Progenitor cell of endocrine pancreas (in vitro differentiated cells): ENCODE measurements at regions not wholly inside any gene's neighbourhood (a gene's known extent, or its start where the extent isn't known, plus 50 kb on each side); places are given as distances from the start of the nearest gene placed in this dataset.
A peak's percentile ranks its signal among the peaks of the same experiment; 100 is the strongest.

ENCODE experiments used
- DNase-seq: peaks from one replicate; pipeline ENCODE4 v3.0.0; 2021; ENCODE audit warnings: low spot score; ENCODE audit not compliant: unreplicated experiment
- H3K27ac Mint-ChIP-seq: 2 replicates; pipeline ENCODE4 v1.8.0; 2021; ENCODE audit warnings: mild to moderate bottlenecking, moderate library complexity, mixed read lengths
- H3K27me3 Mint-ChIP-seq: 2 replicates; pipeline ENCODE4 v1.8.0; 2021; ENCODE audit warnings: mixed read lengths
- H3K36me3 Mint-ChIP-seq: 2 replicates; pipeline ENCODE4 v1.8.0; 2022; ENCODE audit warnings: mixed read lengths; ENCODE audit not compliant: insufficient read depth
- H3K4me1 Mint-ChIP-seq: 2 replicates; pipeline ENCODE4 v1.8.0; 2021; ENCODE audit warnings: low read depth, mixed read lengths
- H3K4me3 Mint-ChIP-seq: 2 replicates; pipeline ENCODE4 v1.8.0; 2021; ENCODE audit warnings: low read depth, mild to moderate bottlenecking, moderate library complexity, mixed read lengths
- H3K9me3 Mint-ChIP-seq: 2 replicates; pipeline ENCODE4 v1.8.0; 2021; ENCODE audit warnings: low read depth, mixed read lengths
- CTCF ChIP-seq: fragments of 200-600 bp; sonication (generic); IDR thresholded peaks from one replicate; pipeline ENCODE4 v1.5.0; 2021; ENCODE audit warnings: antibody characterized with exemption, mild to moderate bottlenecking; ENCODE audit not compliant: unreplicated experiment

DNA sequence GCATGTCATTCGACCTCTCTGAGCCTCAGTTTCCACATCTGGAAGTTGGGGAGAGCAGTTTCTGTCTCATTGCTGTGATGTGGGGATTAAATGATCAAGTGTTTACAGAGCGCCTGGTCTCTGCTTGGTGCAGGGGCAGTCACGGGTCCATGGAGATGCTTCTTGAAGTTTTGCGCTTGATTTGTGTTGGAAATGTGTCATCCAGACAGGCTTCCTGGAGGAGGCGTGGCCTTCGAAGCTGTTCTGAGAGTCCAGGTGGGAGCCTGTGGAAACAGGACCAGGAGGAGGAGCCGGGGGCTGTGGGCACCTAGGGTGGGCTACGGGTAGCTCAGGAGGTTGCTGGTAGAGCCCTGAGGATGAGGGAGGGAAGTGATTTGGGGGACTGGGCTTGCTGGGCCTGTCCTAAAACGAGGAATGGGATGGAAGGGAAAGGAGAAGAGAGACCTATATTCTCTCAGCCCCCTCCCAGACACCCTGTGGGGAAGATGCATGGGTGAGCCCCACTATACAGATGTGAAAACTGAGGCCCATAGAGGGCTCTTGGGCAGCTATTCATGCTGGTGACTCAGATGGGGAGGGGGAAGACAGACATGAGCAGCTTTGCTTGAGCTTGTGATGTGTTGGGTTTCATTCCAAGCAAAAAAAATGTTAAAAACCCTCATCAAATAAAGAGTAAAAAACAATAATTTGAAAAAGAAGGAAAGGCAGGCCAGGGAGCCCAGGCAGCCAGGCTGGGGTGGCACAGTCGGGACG is 107.2 kb upstream of the WNT4 start:
- no peak overlapping the region for H3K27ac Mint-ChIP-seq
- no peak overlapping the region for H3K4me3 Mint-ChIP-seq
- H3K36me3 Mint-ChIP-seq: no peaks in the 10 kb centered on the region
- no peak for DNase-seq
- no peak for TF ChIP-seq CTCF
- H3K4me1 Mint-ChIP-seq: peaks cover 19% of the 10 kb centered on the region
- H3K27me3 Mint-ChIP-seq: peaks cover 68% of the 10 kb centered on the region
- H3K9me3 Mint-ChIP-seq: no peaks in the 10 kb centered on the region

GRCh38 chr1:22250724-22251123 is 107.8 kb upstream of the WNT4 start:
- no peaks in the 10 kb centered on the region for H3K9me3 Mint-ChIP-seq
- no peak overlapping the region for H3K4me3 Mint-ChIP-seq
- peaks cover 69% of the 10 kb centered on the region for H3K27me3 Mint-ChIP-seq
- no peak overlapping the region for H3K27ac Mint-ChIP-seq
- no peak for DNase-seq
- peaks cover 19% of the 10 kb centered on the region for H3K4me1 Mint-ChIP-seq
- no peaks in the 10 kb centered on the region for H3K36me3 Mint-ChIP-seq
- no peak for TF ChIP-seq CTCF

GRCh38 chr1:22252251-22252650 is 109.4 kb upstream of the WNT4 start:
- no peak for DNase-seq
- no peaks in the 10 kb centered on the region for H3K9me3 Mint-ChIP-seq
- H3K4me3 Mint-ChIP-seq: no peak overlapping the region
- peaks cover 25% of the 10 kb centered on the region for H3K4me1 Mint-ChIP-seq
- H3K27ac Mint-ChIP-seq: no peak overlapping the region
- H3K27me3 Mint-ChIP-seq: peaks cover 67% of the 10 kb centered on the region
- TF ChIP-seq CTCF: no peak
- no peaks in the 10 kb centered on the region for H3K36me3 Mint-ChIP-seq

DNA sequence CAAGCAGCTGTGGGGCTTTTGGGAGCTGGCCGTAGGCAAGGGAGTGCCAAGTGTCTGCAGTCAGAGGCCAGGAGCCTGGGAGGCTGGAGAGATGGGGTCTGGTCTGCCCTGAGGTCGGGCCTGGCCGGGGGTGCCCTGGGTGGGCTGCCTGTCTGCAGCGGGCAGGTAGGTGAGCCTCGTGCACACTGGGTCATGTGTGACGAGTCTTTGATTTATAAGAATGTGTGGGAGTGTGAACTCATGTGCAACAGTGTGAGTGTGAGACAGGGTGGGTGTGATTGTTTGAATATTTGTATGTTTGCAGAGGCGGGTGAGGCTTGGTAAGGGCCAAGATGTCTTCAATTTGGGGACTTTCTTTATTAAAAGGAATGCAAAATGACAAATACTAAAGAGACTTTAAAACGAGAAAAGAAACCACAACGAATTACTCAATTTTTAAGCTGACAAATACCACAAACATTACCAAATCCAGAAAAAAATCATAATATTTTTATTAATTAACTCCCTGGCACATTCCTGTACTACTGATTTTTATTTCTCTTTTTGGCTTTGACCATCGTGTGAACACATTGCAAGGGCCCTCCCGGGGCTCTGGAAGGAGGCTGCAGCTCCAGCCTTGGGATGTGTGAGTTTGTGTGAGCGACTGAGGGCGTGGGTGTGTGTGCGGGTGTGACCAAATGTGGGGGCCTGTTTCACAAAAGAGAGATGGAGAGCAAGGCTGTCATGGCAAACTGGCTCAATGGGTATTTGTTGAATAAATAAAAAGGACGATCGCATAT is 110.3 kb upstream of the WNT4 start:
- Mint-ChIP-seq H3K36me3 (no peaks in the 10 kb centered on the region), H3K9me3 (no peaks in the 10 kb centered on the region), H3K4me3 (no peak overlapping the region), H3K4me1 (peaks cover 27% of the 10 kb centered on the region), H3K27ac (peak overlapping the region; percentile 37), H3K27me3 (peaks cover 65% of the 10 kb centered on the region)
- no peak for TF ChIP-seq CTCF
- DNase-seq: no peak

DNA sequence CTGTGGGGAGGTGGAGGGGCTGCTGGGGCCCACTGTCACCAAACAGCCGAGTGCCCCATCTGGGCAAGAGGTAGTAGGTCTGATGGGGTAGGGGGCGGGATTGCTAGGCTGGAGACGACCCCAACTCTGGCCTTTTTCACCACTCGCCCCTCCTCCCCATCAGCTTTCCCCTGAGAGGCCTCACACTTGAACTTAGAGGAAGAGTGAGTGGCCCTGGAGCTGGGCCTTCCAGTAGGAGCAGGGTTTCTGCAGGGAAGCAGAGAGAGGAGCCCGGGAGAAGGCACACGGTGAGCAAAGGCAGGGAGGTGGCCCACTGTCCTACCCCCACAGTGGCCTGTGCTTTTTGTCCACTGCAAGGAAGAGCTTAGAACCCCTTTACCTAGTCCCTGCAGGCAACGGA is 111.9 kb upstream of the WNT4 start:
- Mint-ChIP-seq H3K4me3 (no peak overlapping the region), H3K27ac (no peak overlapping the region), H3K27me3 (peaks cover 59% of the 10 kb centered on the region), H3K9me3 (no peaks in the 10 kb centered on the region), H3K36me3 (no peaks in the 10 kb centered on the region), H3K4me1 (peaks cover 31% of the 10 kb centered on the region)
- no peak for DNase-seq
- TF ChIP-seq CTCF: no peak
